CD1c-positive myeloid dendritic cell (primary cell): ENCODE measurements at regions not wholly inside any gene's neighbourhood (a gene's known extent, or its start where the extent isn't known, plus 50 kb on each side); places are given as distances from the start of the nearest gene placed in this dataset.
"Not testable (repeated sequence)": the region's sequence is repeated elsewhere in the genome, so short reads cannot be mapped to it uniquely, and the experiment has no call there.

Experiments used
- DNase-seq: peaks from one replicate; pipeline ENCODE4 v3.0.0-alpha.2; 2016; ENCODE audit errors: extremely low spot score

GRCh38 chr20:30585244-30585796 lies 672.1 kb upstream of the DEFB115 start:
- peak; percentile 11 for DNase-seq

GRCh38 chr20:30586178-30586577 lies 671.3 kb upstream of the DEFB115 start:
- DNase-seq = not testable (repeated sequence)

- DNase-seq = no peak
These were observed 663.9 kb upstream of the DEFB115 start for GRCh38 chr20:30593572-30593971.

DNA sequence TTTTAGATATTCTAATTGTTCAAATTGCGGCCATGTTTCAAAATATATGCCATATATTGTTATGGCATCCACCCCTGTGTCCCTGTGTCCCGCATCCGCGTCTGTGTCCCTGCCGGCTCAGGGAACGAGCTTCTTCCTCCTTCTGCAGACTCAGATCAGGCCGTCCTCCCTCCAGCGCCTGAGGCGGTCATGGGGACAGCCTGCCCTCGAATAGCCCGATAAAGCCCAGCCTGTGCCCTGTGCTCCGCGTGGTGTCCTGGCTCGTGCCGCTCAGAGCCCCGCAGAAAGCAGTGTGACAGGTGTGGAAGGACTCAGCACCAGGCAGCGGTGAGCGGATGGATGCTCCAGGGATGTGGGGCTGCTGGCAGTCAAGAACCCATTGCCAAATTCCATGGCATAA lies 663.4 kb upstream of the DEFB115 start:
- DNase-seq = no peak

GRCh38 chr20:30595698-30596097 lies 661.8 kb upstream of the DEFB115 start:
- no peak for DNase-seq

DNA sequence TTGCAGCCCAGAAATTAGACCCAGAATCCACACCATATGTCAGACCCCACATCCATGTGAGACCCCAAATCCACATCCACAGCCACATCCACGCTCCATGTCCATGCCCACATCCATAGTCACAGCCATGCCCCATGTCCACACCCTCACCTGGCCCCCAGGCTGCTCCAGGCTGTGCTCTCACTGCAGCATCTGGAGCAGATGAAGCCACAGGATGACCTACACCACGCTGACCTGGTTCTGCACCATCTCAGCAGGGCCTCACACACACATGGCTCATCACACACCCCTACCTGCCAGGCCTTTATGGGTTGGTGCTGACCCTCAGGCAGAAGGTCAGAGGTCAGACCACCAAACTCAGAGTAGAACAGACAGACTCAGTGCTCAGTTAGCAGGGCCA lies 660.0 kb upstream of the DEFB115 start:
- DNase-seq = not testable (repeated sequence)

DNA sequence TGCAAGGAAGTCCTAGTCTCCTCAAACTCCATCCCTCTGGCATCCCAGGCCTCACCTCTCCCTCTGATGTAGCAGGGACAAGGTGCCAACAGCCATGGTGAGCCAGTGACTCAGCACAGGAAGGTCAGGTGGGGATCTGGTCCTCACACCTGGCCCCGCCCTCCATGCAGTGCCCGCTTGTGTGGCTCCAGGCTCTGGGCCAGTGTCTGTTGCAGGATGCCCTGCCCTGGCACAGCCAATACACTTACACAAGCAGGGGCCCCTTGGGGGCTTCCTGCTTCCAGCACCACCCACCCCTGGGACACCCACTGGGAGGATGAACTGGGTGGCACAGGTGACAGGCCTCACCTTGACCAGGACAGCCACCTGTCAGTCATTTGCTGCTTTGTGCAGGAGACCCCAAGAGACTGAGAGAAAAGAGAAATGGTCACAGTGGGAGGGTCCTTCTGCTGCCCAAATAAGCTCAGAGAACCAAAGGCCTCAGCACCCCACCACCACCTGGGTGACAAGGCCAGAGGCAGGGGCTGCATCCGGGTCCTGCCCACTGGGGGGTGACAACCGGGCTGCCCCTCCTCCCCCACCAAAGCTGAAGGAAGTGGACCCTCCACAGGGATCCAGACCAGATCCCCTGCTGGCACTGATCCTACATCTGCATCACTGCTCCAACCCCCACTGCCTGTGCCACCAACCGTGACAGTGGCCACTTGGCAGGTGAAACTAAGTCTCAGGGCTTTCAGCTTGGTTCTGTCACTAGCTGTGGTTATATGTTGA lies 658.8 kb upstream of the DEFB115 start:
- DNase-seq = no peak

- DNase-seq = no peak
These were observed 657.5 kb upstream of the DEFB115 start for GRCh38 chr20:30599990-30600389.

DNA sequence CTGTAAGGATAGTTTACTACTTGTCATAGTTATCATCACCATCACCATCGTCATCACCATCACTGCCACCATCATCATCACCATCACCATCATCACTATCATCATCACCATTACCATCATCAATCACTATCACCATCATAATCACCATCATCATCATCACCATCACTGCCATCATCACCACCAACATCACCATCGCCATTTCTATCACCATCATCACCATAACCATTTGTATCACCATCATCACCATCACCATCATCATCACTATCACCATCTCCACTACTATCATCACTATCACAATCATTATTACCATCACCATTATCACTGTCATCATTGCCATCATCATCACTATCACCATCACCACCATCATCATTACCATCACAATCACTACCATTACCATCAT lies 655.5 kb upstream of the DEFB115 start:
- no peak for DNase-seq

DNA sequence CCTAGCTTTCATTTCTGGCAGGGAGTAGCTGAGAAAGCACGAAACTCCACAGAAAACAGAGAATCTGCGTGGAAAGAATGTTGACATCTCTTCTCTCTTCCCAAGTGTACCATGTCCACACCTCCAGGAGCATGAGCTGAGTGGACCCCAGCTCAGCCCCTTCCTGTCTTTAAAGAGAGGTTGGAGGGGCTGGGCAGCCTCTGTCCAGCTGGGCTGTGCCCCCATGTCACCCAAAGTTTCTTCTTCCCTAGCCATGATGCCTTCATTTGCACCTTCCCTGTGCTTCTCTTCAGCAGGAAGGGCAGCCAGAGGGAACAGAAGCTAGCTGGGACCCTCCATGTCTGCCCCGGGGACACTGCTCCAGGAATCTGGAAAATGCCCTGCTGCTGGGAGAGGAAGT lies 655.0 kb upstream of the DEFB115 start:
- no peak for DNase-seq

DNA sequence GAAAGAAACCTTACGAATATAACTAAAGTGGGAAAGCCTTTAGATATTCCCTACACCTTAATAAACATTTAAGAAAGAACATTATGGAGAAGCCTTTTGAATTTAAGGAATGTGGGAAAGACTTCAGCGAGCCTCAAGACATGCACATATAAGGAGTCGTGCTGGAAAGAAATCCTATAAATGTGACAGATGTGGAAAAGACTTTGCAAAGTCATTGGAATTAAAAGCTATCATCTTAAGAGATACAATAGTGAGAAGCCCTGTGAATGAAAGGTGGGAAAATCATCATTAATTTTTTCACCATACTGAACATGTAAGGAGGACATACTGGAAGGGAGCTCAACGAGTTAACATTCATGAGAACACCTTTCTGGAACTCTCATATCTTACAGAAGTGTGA lies 650.5 kb upstream of the DEFB115 start:
- DNase-seq = no peak

- DNase-seq = no peak
These were observed 647.3 kb upstream of the DEFB115 start for GRCh38 chr20:30610029-30610693.

DNA sequence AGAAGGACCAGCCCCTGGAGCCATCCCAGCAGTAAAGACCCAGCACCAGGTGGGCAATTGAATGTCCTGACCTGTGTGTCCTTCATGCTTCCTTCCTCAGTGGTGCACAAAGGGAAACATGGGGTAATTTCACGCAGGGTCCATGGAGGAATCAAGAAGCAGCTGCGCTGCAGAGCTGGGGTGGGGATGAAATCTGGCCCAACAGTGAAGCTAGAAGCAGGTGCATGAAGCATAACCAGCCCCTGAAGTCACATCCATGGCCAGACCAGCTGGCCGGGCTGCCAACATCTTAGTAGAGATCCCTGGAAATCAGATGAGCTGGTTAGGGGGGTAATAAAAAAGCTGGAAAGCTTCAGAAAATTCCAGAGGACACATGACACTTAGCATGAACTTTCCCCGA lies 646.7 kb upstream of the DEFB115 start:
- DNase-seq = no peak

GRCh38 chr20:30611239-30611984 lies 646.1 kb upstream of the DEFB115 start:
- no peak for DNase-seq

DNA sequence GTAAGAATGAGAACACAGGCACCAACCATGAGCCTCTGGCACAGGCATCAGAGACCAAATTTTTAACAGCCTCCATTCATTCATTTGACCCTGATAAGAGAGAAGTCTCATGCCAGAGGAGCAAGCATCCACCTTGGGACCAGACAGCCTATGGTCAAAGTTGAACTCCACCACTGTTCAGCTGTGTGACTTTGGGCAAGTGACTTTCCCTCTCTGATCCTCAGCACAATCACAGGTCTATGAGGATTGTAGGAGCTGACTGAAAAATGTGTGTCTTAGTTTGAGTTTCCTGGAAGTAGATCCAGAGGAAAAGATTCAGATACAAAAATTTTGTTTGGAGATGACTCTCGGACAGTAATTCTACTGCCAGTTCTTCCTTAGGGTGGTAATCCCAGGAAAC lies 645.1 kb upstream of the DEFB115 start:
- DNase-seq = no peak

- not testable (repeated sequence) for DNase-seq
These were observed 636.1 kb upstream of the DEFB115 start for GRCh38 chr20:30621346-30621745.

- DNase-seq = not testable (repeated sequence)
These were observed 633.2 kb upstream of the DEFB115 start for GRCh38 chr20:30624310-30624709.

DNA sequence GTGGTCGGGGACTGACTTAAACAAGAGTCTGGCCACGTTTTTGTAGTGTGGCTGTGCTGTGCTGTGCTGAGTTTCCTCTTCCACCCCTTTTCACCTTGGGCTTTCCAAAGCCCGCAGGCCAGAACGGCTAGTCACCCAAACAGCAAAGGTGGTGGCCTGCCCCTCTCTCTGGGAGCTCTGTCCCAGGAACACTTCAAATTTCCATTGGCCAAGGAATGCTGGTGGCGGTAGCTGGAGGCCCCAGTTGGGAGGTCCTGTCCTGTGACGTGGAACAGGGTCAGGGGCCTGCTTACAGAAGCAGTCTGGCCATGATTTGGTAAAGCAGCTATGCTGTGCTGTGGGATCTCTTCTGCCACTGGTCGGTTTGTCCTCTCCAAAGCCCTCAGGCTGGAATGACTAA lies 628.1 kb upstream of the DEFB115 start:
- DNase-seq = not testable (repeated sequence)

- DNase-seq = no peak
These were observed 626.7 kb upstream of the DEFB115 start for GRCh38 chr20:30630761-30631160.

- not testable (repeated sequence) for DNase-seq
These were observed 626.1 kb upstream of the DEFB115 start for GRCh38 chr20:30631261-30631789.

DNA sequence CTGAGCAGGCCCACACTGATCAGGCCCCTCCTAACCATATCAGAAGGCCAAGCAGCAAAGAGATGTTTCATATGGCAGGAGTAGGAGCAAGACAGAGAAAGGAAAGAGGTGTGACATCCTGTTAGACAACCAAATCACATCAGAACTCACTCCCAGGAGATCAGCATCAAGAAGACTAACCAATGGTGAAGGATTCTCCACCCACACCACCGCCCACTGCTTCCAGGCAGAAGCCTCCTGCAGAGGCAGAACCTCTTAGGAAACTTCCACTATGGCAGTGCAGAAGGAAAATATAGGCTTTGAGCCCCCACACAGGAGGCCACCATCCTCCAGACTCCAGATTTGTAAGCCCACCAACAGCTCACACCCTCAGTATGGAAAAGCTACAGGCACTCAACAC lies 624.7 kb upstream of the DEFB115 start:
- not testable (repeated sequence) for DNase-seq

DNA sequence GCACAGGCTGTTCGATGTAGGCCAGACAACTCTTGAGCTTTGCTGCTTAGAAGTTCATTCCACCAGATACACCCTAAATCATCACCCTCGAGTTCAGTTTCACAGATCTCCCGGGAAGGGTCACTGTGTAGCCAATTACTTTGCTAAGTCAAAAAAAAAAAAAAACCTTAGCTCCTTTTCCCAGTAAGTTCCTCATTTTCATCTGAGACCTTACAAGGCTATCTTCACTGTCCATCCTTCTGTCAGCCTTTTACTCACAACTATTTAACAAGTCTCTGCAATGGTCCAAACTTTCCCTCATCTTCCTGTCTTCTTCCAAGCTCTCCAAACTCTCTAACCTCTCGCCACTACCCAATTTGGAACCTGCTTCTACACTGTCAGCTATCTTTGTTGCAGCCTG lies 615.9 kb upstream of the DEFB115 start:
- not testable (repeated sequence) for DNase-seq
